CD4-positive, alpha-beta T cell treated with Interleukin-10 for 1 hour (primary cell): ENCODE measurements at regions not wholly inside any gene's neighbourhood (a gene's known extent, or its start where the extent isn't known, plus 50 kb on each side); places are given as distances from the start of the nearest gene placed in this dataset.

Experiments used
- DNase-seq: peaks from one replicate; pipeline ENCODE4 v3.0.0-alpha.2; 2020

DNA sequence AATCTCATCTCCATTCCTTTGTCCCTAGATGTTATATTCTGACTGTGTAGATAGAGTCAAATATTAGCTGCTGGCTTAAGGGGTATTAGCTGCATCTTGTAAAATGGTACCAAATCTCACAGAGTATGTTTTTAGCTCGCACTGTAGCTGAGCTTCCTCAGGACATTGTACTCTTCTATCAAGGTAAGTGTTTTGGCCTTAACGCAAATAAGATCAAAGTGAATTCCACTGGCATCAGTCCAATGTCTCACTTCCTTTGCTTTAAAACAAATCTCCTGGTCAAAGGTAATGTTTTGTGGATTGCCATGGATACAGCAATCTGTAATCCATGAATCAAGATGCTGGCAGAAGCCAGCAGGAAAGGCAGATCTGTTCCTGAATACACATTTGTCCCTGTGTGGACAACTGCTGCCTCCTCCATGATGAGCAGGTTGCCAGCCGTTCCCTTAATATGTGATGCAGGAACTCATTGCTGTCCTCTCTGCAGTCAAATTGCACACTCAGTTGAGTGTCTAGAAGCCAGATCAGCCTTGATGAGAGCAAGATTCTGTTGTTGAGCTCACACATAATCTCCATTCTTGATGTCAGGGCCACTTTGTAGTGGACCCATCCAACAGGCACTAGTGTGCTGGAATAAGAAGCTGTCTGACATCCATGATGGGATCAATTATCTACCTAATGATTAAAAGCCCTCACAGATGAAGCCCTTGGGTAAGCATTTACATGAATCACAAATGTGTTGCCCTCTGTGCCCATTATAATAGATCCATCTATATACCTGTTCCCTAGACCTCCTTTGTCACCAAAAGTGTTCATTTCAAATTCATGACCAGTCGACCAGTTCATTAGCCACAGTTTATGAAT lies 96.6 kb upstream of the AGTR1 start:
- DNase-seq: no peak

DNA sequence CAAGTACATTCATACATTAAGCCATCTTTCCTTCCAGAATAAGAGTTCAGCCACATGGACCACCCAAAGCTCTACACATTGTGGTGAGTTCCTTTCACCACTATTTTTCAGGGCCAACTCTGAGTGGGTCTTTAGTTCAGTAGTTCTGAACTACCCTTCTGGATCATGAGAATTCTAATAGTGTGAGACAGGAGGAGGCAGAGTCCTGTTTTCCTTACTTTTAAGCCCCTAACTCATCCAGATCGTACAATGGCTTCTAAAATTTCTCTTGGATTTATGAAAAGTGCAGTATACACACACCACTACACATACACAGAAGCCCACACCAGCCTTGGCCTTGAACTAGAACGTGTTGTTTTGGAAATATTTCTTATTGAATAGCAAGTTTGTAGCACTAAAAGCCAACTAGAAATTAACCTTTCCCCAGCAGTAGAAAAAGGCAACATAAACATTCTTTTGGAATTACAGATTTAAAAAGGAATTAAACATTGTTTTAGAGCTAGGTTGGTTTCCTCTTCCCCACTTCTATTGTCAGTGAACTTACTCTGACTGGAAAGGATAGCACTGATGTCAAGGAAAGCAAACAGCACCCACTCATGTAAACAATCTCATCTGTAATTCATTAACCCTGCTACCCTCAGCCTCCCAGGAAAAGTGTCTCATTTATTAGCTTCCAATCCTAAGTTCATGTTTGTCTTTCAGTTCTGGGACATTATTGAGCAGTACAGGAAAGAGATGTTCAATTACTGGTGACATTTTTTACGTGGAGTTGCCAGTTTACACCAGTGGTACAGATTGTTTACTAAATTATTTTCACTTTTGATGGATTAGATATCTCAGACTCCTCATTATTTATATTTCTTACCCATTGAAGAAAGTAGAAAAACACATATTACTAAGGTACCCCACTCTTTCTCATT lies 95.7 kb upstream of the AGTR1 start:
- DNase-seq: no peak

DNA sequence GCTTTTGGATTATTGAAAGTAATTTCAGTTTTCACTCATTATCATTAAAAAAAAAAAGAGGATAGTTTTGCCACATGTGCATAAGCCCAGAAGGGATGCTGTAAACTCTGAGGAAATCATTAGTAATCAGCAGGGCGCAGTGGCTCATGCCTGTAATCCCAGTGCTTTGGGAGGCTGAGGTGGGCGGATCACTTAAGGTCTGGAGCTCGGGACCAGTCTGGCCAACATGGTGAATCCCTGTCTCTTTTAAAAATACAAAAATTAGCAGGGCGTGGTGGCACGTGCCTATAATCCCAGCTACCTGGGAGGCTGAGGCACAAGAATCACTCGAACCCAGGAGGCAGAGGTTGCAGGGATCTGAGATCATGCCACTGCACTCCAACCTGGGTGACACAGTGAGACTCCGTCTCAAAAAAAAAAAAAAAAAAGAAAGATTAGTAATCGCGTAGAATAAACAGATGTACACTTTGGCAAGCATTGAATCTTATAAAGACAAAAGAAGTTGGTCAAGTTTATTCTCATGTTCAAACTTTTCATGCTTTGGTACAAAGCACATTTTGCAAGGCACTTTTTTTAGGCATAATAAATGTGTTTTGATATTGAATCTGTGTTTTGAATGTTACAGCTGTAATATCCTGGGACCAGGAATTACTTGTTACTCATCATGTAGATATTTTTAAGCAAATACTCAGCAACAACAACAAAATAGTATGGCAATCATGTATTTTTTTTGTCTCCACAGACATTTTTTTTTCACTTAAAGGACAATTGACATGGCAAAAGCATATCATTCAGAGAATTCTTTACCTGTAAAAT lies 93.2 kb upstream of the AGTR1 start:
- DNase-seq: no peak

DNA sequence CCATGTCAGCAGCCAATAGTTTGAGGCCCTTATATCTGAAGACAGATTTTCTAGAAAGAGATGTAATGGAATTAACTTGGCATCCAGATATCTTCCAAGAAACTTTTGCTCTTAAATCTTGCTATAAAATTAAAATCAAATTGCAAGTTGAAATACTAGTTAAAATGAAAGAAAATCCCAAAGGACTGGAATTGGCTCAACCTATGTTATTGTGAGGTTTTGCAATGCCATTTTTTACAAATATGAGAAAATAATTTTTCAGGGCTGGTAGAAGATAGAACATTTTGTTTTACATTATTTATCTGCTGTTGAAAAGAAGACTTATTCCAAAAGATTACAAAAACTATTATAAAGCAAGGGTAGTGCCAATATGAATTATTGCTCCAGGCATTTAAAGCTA lies 92.2 kb upstream of the AGTR1 start:
- no peak for DNase-seq

DNA sequence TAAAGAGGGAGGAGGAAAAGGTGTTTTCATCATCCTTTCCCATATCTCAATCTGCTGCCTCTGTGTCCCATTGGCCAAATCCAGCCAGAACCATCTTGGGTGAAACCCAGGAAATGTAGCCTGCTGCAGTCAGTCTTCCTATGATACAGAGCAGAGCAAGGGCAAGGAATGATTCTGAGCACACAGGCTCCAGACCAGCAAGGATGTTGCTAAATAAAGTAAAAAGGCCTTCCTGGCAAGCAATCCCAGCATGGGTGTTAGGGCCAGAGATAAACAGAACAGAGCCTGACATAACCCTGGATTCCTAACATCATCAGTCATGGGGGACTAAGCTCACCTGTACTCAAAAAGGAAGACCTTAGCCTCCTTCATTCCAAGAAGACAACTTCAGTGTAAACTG lies 90.7 kb upstream of the AGTR1 start:
- no peak for DNase-seq

DNA sequence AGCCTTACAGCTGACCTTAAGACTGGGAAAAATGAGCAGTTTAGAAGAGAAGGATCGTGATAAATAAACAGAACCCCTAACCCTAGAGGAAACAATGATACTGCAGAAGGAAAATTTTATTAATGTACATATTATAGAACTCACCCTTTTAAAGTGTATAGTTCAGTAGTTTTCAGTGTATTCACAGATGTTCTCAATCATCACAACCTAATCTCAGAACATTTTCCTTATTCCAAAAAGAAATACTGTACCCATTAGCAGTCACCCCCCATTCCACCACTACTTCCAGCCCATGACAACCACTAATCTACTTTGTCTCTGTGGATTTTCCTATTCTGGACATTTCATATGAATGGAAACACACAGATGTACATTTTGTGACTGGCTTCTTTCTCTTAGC lies 90.2 kb upstream of the AGTR1 start:
- DNase-seq: no peak

DNA sequence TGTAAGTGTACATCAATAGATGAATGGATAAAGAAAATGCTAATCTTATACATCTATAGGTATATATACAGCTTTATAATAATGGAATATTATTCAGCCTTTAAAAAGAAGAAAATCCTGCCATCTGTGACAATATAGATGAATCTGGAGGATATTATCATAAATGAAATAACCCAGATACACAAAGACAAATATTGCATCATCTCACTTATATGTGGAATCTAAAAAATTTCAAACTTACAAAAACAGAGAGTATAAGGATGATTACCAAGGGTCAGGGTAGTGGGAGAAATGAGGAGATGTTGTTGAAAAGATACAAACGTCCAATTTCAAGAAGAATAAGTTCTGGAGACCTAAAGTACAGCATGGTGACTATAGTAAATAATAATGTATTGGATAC lies 85.4 kb upstream of the AGTR1 start:
- DNase-seq: no peak

DNA sequence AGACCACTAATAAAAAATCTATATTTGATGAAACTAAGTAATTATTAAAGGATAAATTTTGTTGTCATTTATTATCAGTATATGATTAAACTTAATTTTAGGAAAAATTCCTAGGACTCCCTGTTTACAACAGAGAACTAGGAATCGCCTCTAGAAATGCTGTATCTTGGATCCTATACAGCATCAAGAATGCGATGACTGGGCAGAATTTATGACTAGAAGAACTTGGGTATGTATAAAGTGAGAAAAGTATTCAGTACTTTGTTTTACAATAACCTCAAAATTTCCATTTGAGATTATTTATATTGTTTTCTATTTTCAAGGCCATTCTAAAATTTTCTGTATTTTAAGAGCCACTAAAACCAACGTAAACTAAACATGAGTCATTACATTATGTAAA lies 82.3 kb upstream of the AGTR1 start:
- no peak for DNase-seq

DNA sequence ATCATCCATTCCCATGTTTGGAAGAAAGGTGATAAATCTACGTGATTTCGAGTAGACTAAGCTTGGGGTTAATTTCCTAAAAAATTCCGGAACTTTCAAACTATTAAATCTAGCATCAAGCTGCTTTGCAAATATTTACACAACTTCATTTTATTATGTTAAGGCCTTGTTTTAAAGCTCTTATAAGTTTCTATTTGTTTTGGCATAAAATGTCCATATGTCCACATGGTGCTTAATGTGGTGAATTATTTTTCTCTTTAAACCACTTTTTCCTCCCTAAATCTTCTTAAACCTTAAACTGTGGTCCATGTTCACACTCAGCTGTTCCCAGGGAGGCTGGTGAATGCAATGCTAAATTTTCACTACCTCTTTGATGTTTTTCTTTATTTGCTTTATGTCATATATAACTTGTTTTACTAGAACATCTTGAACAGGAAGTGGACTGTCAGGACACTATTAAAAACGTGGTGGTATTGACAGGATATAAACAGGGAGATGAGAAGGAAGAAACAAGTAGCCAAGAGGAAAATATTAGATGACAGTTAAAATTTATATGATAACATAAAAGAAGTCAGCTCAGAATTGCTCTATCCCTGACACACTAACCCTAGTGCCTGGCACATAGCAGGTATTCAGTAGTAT lies 72.5 kb upstream of the AGTR1 start:
- no peak for DNase-seq

DNA sequence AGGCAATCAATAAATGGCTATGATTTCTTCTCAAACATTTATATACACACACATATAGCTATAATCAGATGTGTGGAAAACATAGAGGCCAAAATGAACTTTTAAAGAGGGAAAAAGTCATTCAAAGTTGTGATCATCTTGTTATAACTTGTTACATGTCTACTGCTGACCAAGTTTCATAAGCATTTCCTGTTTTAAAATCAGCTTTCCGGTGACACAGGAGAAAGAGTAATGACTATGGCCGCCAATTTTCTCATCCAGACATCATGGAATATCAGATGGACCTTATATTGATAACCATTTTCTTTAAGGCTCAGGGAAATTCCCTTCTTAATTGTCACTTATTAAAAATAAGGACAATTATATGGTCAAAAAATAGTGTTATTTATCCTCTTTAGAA lies 71.7 kb upstream of the AGTR1 start:
- DNase-seq: no peak

DNA sequence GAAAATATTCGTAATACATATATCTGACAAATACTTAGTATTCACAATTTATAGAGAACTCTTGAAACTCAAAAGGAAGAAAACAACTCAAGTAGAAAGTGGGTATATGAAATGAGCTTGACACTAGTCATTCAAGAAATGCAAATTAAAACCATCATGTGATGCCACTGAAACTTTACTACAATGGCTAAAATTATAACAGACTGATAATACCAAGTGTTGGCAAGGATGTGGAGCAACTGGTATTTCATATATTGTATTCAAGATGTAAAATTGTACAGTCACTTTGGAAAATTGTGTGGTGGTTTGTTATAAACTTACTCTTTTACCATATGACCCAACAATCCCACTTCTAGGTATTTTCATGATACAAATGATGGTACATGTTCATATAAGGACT lies 68.7 kb upstream of the AGTR1 start:
- DNase-seq: no peak

DNA sequence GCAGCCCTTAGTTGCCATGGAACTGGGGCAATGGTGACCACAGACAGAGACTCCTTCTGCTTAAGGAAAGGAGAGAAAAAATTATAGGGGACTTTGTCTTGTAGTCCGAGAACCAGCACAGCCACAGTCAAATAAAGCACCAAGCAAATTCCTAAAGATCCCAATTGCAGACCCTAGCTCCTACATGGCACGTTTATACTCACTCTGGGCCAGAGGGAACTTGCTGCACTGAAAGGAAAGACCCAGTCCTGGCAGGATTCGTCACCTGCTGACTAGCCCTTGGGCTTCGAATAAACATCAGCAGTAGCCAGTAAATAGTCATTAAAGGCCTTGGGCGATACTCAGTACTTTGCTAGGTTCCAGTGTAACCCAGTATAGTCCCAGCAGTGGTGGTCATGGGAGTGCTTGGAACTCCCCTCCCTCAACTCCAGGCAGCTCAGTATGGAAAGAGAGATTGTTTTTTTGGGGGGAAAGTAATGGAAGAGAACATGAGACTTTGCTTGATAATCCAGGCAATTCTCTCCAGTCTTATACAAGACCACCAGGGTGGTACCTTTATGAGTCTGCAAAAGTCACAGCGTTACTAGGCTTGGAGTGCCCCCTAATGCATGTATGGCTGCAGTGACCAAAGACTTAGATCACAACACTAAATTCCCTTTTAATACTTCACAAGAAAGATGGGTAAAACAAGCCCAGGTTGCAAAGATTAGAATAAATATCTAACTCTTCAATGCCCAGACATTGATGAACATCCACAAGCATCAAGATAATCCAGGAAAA lies 66.4 kb upstream of the AGTR1 start:
- DNase-seq: no peak

DNA sequence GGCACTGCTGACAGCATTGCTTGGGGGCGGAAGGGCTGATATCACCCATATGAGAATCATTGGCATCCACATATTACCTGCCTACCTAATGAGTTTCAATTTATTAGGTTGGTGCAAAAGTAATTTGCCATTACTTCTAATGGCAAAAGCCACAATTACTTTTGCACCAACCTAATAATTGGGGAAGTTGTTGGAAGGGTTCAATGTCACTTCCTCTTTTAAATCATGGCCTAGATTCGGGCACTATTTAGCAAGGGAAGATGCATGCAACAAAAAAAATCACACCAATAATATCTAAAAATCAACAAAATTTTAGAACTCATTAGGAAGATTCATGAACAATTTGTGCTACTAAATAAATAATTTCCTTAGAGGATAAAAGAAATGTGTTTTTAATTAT lies 56.0 kb upstream of the AGTR1 start:
- DNase-seq: no peak

DNA sequence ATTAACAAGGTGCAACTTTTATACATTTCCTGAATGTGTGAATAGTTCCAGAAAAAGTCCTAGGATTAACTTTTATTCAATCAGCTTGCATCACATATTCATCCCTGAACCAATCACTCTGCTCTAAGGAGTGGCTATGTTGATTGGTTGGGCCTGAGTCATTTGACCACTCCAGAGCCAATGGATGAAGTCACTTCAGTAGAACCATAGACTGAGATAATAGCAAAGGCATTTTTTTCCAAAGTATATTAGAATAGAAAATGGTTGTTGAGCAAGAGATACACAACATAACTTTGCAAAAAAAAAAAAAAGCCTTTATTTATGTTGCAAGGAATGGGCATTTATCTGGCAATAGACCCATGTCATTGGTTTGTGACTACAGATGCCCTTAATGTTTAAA lies 55.5 kb upstream of the AGTR1 start:
- DNase-seq: no peak

DNA sequence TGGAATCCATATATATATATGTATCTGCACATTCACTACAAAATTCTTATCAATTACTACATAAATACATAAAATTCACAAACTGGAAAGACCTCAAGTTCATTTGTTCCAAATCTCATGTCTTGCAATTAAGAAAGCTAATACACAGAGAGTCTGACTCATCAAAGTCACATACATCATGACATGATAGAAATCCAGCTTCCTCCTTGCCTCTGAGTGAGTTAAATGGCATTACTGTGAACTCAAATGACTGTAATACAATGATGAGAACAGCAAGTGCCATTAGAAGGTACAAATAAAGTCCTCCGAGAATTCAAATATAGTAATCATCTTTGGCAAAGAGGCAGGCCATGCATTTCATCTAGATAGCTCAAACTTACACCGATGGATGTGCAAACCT lies 55.1 kb upstream of the AGTR1 start:
- DNase-seq: no peak

DNA sequence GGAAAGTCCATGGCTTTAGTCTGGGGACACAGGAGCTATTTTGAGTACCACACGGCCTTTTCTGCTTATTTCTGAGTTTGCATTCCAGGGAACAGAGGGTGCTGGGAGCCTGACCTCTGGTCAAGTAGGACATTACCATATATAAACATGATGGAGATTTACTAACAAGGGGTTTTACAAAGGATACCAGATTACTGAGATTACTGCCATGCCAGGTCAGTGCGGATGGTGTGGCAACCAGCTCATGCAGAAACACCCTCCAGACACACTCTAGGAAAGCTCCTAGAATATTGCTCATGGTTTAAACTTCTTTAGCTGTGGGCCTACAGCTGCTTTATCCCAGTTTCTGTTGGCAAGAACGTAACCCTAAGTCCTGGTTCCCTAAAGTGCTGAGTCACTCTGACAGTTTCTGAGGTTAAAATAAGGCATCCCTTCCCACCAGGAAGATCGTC lies 54.3 kb upstream of the AGTR1 start:
- DNase-seq: no peak

DNA sequence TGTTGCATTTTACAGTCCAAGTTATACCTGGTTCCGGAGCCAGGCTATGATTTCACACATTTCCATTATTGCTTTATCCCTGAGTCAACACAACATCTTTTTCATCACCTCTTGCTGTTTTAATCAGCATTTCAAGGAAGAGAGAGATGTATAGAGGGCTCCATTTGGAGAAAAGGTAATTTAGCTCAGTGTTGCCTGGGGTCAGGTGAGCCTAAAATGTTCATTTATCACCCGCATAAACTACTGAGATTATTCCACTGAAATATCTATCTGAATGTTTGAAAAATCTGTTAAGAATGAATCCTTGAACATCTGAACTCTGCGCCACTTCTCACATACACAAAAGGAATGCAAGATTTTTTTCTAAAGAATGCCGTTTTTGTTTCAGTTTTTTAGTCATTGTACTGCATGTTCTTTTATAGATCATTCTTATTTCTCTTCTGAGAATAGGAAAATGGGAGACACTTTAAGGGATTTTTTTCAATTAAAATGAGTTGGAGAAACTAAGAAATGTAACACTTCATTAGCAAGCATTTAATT lies 51.5 kb upstream of the AGTR1 start:
- no peak for DNase-seq
